Natural killer cell (primary cell): ENCODE measurements at regions not wholly inside any gene's neighbourhood (a gene's known extent, or its start where the extent isn't known, plus 50 kb on each side); places are given as distances from the start of the nearest gene placed in this dataset.

Experiments
- ATAC-seq, 3 donors: fragments of 150-1000 bp in 2 of 3; fragments of 200-7000 bp in 1 of 3; cut with Tn5 transposase; 1 replicate in 1 of 3; 2 replicates in 2 of 3; pipeline ENCODE4 v1.10.0; 2021; ENCODE audit warnings: mild to moderate bottlenecking in 2 of 3, moderate library complexity in 2 of 3
- DNase-seq, 2 donors: peaks; one replicate each; pipeline versions ENCODE4 v3.0.0 to v3.0.0-alpha.2; 2013 to 2021; ENCODE audit warnings: mixed read lengths in 1 of 2
- H3K27ac ChIP-seq: one replicate; pipeline ENCODE4 v1.5.1; 2013; ENCODE audit warnings: mild to moderate bottlenecking, low read length
- H3K27me3 ChIP-seq: one replicate; pipeline ENCODE4 v1.6.1; 2013; ENCODE audit warnings: low read length; ENCODE audit not compliant: control insufficient read depth, insufficient read depth
- H3K36me3 ChIP-seq: one replicate; pipeline ENCODE4 v1.6.1; 2013; ENCODE audit warnings: low read length; ENCODE audit not compliant: control insufficient read depth, insufficient read depth
- H3K4me1 ChIP-seq: one replicate; pipeline ENCODE4 v1.6.1; 2013; ENCODE audit warnings: low read length; ENCODE audit not compliant: control insufficient read depth, insufficient read depth
- H3K4me3 ChIP-seq: one replicate; pipeline ENCODE4 v1.5.1; 2013; ENCODE audit warnings: low read length
- H3K9me3 ChIP-seq: one replicate; pipeline ENCODE4 v1.6.1; 2013; ENCODE audit warnings: low read length; ENCODE audit not compliant: control insufficient read depth, insufficient read depth
- H3K27ac Mint-ChIP-seq, 2 donors: one replicate each; pipeline ENCODE4 v1.8.0; 2022; ENCODE audit warnings: mild to moderate bottlenecking in 2 of 2, mixed read lengths in 2 of 2, moderate library complexity in 1 of 2
- H3K27me3 Mint-ChIP-seq, 2 donors: one replicate each; pipeline ENCODE4 v1.8.0; 2022; ENCODE audit warnings: low read depth in 2 of 2, mixed read lengths in 2 of 2
- H3K36me3 Mint-ChIP-seq: one replicate; pipeline ENCODE4 v1.8.0; 2022; ENCODE audit warnings: mixed read lengths
- H3K4me1 Mint-ChIP-seq, 2 donors: one replicate each; pipeline ENCODE4 v1.8.0; 2022; ENCODE audit warnings: mixed read lengths in 2 of 2
- H3K4me3 Mint-ChIP-seq: one replicate; pipeline ENCODE4 v1.8.0; 2022; ENCODE audit warnings: mild to moderate bottlenecking, moderate library complexity, mixed read lengths
- H3K9me3 Mint-ChIP-seq, 2 donors: one replicate each; pipeline ENCODE4 v1.8.0; 2022; ENCODE audit warnings: mixed read lengths in 2 of 2
- WGBS: methylation state at CpG from one replicate; pipeline ENCODE4 v1.1.7; 2013; ENCODE audit warnings: missing lambda C conversion rate; ENCODE audit not compliant: insufficient coverage; 5-methylcytosine and 5-hydroxymethylcytosine counted together
- intact Hi-C: fragments of 100-400 bp; cut with micrococcal nuclease; formaldehyde crosslinking; loops from one replicate; pipeline ENCODE4 v1.14.2; 2022
- TF ChIP-seq, protein P1 (sequence below): fragments of 200-600 bp; IDR thresholded peaks from one replicate; pipeline ENCODE4 v1.8.0; 2022; ENCODE audit warnings: antibody characterized with exemption

DNA sequence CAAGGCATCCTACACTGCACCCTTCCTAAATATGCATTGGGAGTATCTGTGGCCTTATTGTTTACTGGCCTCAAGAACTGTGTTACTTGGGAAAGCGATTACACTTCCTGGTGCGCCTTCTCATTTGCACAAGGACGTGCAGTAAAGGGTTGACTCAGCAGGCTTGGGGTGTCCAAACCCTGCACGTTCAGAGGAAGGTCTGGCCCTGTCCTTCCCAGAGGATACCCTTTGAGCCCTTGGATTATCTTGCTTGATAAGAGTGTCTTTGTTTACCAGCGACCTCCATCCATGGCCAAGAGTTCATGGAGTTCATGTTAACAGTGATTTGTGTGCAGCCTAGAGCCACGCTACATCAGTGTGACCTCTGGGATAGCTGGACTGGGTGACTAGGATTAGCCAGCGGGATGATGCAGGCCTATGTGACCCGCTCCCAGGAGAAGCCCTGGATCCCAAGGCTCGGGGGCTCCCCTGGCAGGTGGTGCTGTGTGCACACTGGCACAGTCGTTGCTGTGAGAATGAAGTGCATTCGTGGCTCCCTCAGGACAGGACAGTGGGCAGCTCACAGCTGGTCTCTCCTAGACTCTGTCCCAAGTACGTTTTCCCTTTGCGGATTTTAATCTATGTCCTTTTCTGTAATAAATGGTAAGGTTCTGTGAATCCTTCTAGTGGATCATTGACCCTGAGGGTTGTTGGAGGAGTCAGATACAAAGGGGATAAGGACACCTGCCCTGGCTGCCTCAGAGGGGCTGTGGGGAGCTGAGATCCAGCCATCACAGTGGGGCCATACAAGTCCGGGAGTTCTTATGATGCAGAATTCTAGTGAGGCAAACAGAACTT, 73.5 kb downstream of the TTLL2 start:
- Mint-ChIP-seq H3K27ac (no peak overlapping the region), H3K36me3 (no peaks in the 10 kb centered on the region), H3K4me3 (no peak overlapping the region), H3K27me3 (no peaks in the 10 kb centered on the region), H3K9me3 (no peaks in the 10 kb centered on the region), H3K4me1 (no peaks in the 10 kb centered on the region)
- intact Hi-C loops, result no loop called here
- Histone ChIP-seq H3K36me3 (no peaks in the 10 kb centered on the region), H3K9me3 (no peaks in the 10 kb centered on the region), H3K4me3 (no peak overlapping the region), H3K27me3 (no peaks in the 10 kb centered on the region), H3K4me1 (no peaks in the 10 kb centered on the region), H3K27ac (no peak overlapping the region)
- 87% methylated on average over 14 of the region's 14 CpGs for WGBS
- DNase-seq (no peak), ATAC-seq (no peak)
- TF ChIP-seq, protein P1, sequence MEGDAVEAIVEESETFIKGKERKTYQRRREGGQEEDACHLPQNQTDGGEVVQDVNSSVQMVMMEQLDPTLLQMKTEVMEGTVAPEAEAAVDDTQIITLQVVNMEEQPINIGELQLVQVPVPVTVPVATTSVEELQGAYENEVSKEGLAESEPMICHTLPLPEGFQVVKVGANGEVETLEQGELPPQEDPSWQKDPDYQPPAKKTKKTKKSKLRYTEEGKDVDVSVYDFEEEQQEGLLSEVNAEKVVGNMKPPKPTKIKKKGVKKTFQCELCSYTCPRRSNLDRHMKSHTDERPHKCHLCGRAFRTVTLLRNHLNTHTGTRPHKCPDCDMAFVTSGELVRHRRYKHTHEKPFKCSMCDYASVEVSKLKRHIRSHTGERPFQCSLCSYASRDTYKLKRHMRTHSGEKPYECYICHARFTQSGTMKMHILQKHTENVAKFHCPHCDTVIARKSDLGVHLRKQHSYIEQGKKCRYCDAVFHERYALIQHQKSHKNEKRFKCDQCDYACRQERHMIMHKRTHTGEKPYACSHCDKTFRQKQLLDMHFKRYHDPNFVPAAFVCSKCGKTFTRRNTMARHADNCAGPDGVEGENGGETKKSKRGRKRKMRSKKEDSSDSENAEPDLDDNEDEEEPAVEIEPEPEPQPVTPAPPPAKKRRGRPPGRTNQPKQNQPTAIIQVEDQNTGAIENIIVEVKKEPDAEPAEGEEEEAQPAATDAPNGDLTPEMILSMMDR, result no peak

DNA sequence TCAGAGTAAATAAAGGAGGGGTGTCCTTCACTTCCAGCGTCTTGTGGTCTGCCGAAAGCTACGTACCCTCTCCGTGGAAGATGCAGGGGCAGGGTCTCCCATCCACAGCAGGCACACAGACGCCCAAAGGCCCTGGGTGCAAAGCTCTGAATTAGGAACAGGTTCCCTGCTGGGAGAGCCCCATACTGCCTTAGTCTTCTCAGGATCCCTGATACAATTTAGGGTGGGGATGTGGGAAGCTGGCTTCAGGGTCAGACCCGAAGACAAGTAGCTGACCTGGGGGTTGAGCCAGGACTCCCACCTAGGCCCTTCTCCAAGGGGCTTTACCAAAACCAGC, 74.1 kb downstream of the TTLL2 start:
- no peak for DNase-seq
- Histone ChIP-seq H3K36me3 (no peaks in the 10 kb centered on the region), H3K4me1 (no peaks in the 10 kb centered on the region), H3K4me3 (no peak overlapping the region), H3K9me3 (no peaks in the 10 kb centered on the region), H3K27me3 (no peaks in the 10 kb centered on the region), H3K27ac (no peak overlapping the region)
- intact Hi-C loops, result no loop called here
- H3K9me3 Mint-ChIP-seq, result no peaks in the 10 kb centered on the region
- no peak for ATAC-seq
- H3K4me1 Mint-ChIP-seq, result no peaks in the 10 kb centered on the region
- H3K27me3 Mint-ChIP-seq, result no peaks in the 10 kb centered on the region
- H3K4me3 Mint-ChIP-seq, result no peak overlapping the region
- H3K27ac Mint-ChIP-seq, result no peak overlapping the region
- TF ChIP-seq, protein P1, result no peak
- H3K36me3 Mint-ChIP-seq, result no peaks in the 10 kb centered on the region
- WGBS, result 92% methylated on average over 5 of the region's 6 CpGs

DNA sequence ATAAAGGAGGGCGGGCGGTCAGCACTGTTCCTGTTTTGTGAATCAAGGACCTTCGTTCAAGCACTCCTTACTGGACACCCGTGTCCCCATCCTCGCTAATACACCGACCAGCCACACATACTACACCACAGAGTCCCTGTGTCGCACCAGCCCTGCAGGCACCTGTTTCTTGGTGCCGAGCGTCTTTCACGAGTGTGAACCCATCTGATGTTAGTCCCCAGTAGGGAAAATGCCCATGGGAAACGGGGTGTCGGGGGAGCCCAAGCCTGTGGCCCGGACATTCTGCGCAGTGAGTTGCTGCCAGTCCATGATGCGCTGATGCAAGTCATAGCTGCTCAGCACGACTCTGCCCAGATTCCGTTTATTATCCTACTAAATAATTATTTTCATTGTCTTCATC, 74.7 kb downstream of the TTLL2 start:
- H3K9me3 Mint-ChIP-seq, result no peaks in the 10 kb centered on the region
- H3K4me3 Mint-ChIP-seq, result no peak overlapping the region
- H3K27me3 Mint-ChIP-seq, result no peaks in the 10 kb centered on the region
- Histone ChIP-seq H3K27ac (no peak overlapping the region), H3K9me3 (no peaks in the 10 kb centered on the region), H3K4me1 (no peaks in the 10 kb centered on the region), H3K27me3 (no peaks in the 10 kb centered on the region), H3K4me3 (no peak overlapping the region), H3K36me3 (no peaks in the 10 kb centered on the region)
- intact Hi-C loops, result no loop called here
- no peak overlapping the region for H3K27ac Mint-ChIP-seq
- TF ChIP-seq, protein P1, result no peak
- no peaks in the 10 kb centered on the region for H3K4me1 Mint-ChIP-seq
- DNase-seq (no peak), ATAC-seq (no peak)
- 91% methylated on average over 17 of the region's 17 CpGs for whole genome bisulfite sequencing
- H3K36me3 Mint-ChIP-seq, result no peaks in the 10 kb centered on the region
